HUES6 (cell line): ENCODE measurements at regions not wholly inside any gene's neighbourhood (a gene's known extent, or its start where the extent isn't known, plus 50 kb on each side); places are given as distances from the start of the nearest gene placed in this dataset.

Source experiments
- H3K27ac ChIP-seq: 2 replicates; pipeline ENCODE4 v1.7.0; 2013; ENCODE audit warnings: low read depth, mild to moderate bottlenecking, low read length, inconsistent platforms
- H3K27me3 ChIP-seq: 2 replicates; pipeline ENCODE4 v1.6.1; 2013; ENCODE audit warnings: low read length; ENCODE audit not compliant: control insufficient read depth, insufficient read depth
- H3K36me3 ChIP-seq: 2 replicates; pipeline ENCODE4 v1.6.1; 2013; ENCODE audit warnings: low read length; ENCODE audit not compliant: control insufficient read depth, insufficient read depth
- H3K4me1 ChIP-seq: 2 replicates; pipeline ENCODE4 v1.6.1; 2013; ENCODE audit warnings: low read length; ENCODE audit not compliant: control insufficient read depth, insufficient read depth
- H3K4me3 ChIP-seq: 2 replicates; pipeline ENCODE4 v1.5.1; 2013; ENCODE audit warnings: low read depth, low read length
- H3K9ac ChIP-seq: one replicate; pipeline ENCODE4 v1.6.1; 2013; ENCODE audit warnings: mild to moderate bottlenecking, low read length
- H3K9me3 ChIP-seq: 2 replicates; pipeline ENCODE4 v1.6.1; 2013; ENCODE audit warnings: low read depth, low read length; ENCODE audit not compliant: control insufficient read depth, insufficient read depth

DNA sequence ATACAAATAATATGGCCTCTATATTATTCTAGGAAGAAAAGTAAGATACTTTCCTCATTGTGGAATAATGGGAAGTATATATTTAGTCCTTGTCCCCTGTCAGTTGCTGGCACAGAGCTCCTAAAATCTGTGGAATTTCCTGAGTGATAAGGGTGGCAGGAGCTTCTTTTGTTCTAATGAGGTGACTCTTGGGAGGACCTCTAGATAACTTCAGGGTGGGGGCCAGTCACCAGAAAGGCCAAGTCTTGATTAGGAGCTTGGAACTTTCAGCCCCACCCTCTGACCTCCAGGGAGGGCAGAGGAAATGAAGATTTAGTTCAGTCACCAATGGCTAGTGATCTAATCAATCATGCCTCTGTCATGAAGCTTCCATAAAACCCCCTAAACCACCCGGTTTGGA, 179.9 kb upstream of the PRICKLE1 start:
- H3K36me3 ChIP-seq = no peaks in the 10 kb centered on the region
- H3K4me1 ChIP-seq = no peaks in the 10 kb centered on the region
- no peak overlapping the region for H3K4me3 ChIP-seq
- H3K9ac ChIP-seq = no peak overlapping the region
- H3K27me3 ChIP-seq = no peaks in the 10 kb centered on the region
- no peak overlapping the region for H3K27ac ChIP-seq
- peaks cover 20% of the 10 kb centered on the region for H3K9me3 ChIP-seq

DNA sequence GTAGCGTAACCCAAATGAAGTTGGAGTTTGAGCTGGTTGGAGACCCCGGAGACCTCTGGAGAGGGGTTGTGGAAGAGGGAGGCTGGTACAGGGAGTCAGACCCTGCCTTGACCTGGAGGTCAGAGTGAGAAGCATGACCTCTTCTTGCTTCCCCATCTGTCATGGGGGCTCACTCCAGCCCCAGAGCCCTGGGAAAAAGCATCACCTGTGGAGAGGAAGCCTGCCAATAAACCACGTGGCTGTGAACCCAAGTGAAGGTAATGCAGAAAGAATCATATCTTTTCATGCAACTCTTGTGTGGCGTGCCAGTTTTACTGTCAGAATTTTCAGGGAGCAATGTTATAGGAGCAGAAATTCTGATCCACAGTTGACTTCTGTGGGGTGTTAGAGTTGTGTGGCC, 178.5 kb upstream of the PRICKLE1 start:
- no peaks in the 10 kb centered on the region for H3K36me3 ChIP-seq
- H3K9ac ChIP-seq = no peak overlapping the region
- H3K4me3 ChIP-seq = no peak overlapping the region
- H3K9me3 ChIP-seq = peaks cover 16% of the 10 kb centered on the region
- H3K4me1 ChIP-seq = no peaks in the 10 kb centered on the region
- H3K27me3 ChIP-seq = no peaks in the 10 kb centered on the region
- no peak overlapping the region for H3K27ac ChIP-seq

DNA sequence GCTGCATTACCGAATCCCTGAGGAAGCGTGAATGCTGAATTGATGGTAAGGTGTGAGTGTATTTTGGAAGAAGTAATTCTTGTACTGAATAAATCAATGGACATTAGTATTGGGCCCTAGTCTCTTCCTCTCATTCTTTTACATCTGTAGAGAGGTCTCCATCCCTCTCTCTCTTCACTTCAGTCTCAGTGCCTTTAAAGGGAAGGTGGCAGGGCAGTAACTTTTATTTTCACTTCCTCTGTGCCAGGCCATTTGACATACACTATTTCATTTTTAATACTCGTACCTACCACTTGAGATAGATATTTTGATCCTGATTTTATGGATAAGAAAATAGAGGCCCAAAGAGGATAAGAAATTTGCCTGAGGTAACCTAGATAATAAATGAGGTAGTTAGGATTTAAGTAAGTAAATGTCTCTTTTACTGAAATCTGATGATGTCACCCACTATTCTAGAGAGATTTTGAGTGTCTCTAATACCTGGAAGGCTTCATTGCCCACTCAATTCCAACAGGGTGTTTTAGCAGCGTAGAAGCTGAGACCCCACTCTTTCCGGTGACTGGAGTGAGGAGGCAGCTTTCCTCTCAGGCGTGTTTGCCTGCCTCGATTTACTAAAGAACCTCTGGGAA, 177.9 kb upstream of the PRICKLE1 start:
- Histone ChIP-seq H3K27ac (no peak overlapping the region), H3K36me3 (no peaks in the 10 kb centered on the region), H3K4me1 (no peaks in the 10 kb centered on the region), H3K9me3 (peaks cover 14% of the 10 kb centered on the region), H3K27me3 (no peaks in the 10 kb centered on the region), H3K4me3 (no peak overlapping the region), H3K9ac (no peak overlapping the region)

DNA sequence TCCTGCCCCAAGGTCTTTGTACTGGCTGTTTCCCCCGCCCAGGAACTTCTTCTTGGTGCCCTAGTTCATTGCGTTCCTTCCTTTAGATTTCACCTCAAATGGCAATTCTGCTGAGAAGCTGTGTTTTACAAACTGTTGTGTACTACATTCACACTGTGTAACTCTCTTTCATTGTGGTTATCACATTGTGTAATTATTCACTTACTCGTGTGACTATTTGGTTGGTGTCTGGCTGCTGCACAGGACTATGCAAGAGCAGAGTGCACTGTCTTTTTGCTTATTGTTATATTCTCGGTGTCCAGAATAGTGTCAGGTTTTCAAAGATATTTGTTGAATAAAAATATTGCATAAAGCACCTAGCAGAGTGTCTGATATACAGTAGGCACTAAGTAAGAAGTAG, 177.2 kb upstream of the PRICKLE1 start:
- H3K27ac ChIP-seq = no peak overlapping the region
- H3K4me1 ChIP-seq = no peaks in the 10 kb centered on the region
- no peak overlapping the region for H3K9ac ChIP-seq
- no peaks in the 10 kb centered on the region for H3K27me3 ChIP-seq
- H3K36me3 ChIP-seq = no peaks in the 10 kb centered on the region
- peaks cover 7% of the 10 kb centered on the region for H3K9me3 ChIP-seq
- no peak overlapping the region for H3K4me3 ChIP-seq

DNA sequence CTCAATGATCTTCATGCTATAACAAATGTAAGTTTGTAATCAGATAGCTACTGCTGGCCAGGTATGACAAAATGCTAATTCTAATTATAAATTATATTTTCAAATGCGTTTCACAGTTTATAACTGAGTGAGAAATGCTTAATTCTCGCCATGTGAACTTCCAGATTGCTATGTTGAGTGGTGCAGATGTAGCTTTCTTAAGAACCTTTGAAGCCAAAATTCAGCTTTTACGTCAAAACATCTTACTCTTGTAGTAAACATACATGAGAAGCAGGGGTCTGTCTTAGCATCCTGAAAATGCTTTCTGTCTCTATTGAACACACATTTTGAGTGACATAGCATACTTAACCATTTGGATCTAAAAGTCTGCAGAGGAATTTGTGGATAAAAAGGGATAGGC, 176.5 kb upstream of the PRICKLE1 start:
- H3K36me3 ChIP-seq = no peaks in the 10 kb centered on the region
- no peak overlapping the region for H3K27ac ChIP-seq
- no peaks in the 10 kb centered on the region for H3K27me3 ChIP-seq
- H3K9ac ChIP-seq = no peak overlapping the region
- H3K4me1 ChIP-seq = no peaks in the 10 kb centered on the region
- H3K4me3 ChIP-seq = no peak overlapping the region
- 0 out of 2 replicates have a peak, but pooled peaks cover under 1% of the 10 kb centered on the region for H3K9me3 ChIP-seq

DNA sequence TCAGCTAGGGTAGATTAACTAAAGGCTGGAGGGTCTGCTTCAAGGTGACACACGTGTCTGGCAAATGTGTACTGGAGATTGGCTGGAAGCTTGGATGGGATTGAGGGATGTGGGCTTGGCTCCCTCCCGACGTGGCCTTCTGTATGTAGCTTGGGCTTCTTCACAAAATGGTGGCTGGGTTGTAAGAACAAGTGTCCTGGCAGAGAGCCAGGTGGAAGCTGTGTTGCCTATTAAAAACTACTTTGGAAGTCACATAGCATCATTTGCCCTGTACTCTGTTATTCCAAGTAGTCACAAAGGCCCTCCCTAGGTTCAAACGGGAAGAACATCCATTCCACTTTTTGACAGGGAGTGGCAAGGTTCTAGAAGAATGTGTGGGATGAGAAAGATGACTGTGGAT, 174.1 kb upstream of the PRICKLE1 start:
- no peak overlapping the region for H3K9ac ChIP-seq
- H3K27ac ChIP-seq = no peak overlapping the region
- no peaks in the 10 kb centered on the region for H3K36me3 ChIP-seq
- no peaks in the 10 kb centered on the region for H3K9me3 ChIP-seq
- H3K4me1 ChIP-seq = peaks cover 12% of the 10 kb centered on the region; the same call in 1 of the 2 replicates
- H3K4me3 ChIP-seq = no peak overlapping the region
- no peaks in the 10 kb centered on the region for H3K27me3 ChIP-seq

DNA sequence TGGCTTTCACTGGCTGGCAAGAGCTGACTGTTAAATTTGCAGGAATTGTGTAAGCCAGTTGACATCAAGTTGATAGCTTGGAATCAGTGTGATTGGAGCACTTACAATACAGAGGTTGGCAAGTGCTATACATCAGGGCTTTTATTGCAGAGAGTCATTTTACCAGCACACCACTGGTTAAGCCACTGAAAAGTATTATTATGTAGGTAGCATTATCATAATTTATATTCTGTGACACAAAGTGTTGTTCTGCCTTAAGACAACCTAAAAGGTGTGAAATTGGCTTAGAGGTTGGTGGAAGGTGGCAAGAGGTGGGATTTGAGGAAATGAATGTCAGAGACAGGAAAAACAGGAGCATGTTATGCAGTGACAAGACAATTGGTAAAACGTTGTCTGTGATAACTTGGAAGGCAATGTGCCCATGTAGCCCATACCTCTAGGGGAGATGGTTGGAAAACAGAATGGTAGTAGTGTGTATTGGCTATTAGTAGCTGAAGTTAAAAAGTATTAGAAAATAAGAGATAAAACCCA, 172.9 kb upstream of the PRICKLE1 start:
- Histone ChIP-seq H3K4me1 (peaks cover 24% of the 10 kb centered on the region), H3K27ac (no peak overlapping the region), H3K36me3 (no peaks in the 10 kb centered on the region), H3K27me3 (no peaks in the 10 kb centered on the region), H3K4me3 (no peak overlapping the region), H3K9ac (no peak overlapping the region), H3K9me3 (no peaks in the 10 kb centered on the region)

DNA sequence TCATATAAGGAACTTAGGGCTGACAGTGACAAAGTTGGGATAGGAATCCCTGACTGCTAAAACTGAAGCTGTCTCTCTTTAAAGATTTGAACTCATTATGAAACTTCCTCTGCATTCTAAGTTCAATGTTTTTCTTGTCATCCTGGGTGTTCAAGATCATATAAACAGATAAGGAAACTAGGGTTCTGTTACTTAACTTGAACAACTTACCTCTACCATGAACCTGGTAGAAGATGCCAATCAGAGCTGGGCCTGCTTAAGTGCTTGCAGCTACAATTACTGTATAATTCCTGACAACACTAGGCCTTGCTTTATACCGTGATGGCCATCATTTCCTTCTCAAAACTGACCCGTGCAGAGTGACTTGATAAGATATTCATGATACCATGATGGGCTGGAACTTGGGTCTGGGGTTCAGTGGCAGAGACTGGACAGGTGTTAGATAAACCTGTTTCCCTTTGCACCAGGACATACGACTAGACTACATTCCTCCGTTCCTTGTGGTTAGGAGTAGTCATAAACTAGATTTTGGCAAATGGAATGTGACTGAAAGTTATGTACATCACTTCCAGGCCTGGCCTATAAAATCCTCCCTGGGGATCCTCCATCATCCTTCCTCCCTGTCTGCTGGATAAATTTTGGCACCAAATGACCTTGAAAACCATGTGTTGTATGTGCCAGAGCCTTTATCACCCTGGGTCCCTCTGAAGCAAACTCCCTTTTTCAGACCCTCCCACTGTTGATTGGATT, 172.2 kb upstream of the PRICKLE1 start:
- Histone ChIP-seq H3K27me3 (no peaks in the 10 kb centered on the region), H3K9me3 (no peaks in the 10 kb centered on the region), H3K27ac (no peak overlapping the region), H3K36me3 (no peaks in the 10 kb centered on the region), H3K4me3 (no peak overlapping the region), H3K4me1 (peaks cover 29% of the 10 kb centered on the region), H3K9ac (no peak overlapping the region)

DNA sequence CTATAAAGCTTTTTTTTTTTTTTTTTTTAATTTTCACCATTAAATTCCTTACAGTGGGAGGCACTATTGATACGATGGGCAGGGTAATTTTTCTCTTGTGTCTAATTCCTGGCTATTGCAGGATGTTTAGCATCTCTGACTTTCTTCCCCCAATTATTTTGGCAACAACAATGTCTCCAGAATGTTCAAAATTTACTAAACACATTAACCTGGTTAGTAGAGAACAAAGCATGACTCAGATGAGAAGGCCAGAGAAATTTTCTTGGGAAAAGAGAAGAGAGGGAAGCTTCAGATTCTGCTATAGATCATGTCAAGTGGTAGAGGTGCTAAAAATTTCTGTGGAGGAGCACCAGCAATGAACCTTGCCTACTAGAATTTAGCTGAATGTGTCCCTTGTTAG, 171.5 kb upstream of the PRICKLE1 start:
- Histone ChIP-seq H3K9me3 (no peaks in the 10 kb centered on the region), H3K36me3 (no peaks in the 10 kb centered on the region), H3K4me1 (peaks cover 36% of the 10 kb centered on the region), H3K27me3 (no peaks in the 10 kb centered on the region), H3K4me3 (no peak overlapping the region), H3K9ac (no peak overlapping the region), H3K27ac (no peak overlapping the region)

DNA sequence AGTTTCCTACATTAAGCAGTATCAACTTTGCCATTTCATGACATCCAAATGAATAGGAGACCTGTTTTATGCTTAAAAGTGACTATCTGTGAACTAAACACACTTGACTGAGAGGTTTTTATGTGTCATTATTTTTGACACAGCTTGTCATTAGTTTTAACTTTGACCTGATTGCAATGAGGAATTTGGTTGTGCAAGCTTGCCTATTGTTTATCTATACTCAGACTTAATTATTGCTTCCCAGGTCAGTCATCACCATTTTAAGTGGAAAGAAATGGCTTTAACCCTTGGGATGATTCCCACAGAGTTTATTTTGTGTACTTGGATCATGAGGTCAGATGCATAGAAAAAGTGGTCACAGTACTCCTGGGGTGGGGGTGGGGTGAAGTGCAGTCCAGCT, 171.0 kb upstream of the PRICKLE1 start:
- Histone ChIP-seq H3K4me1 (peaks cover 40% of the 10 kb centered on the region), H3K9ac (no peak overlapping the region), H3K9me3 (no peaks in the 10 kb centered on the region; the same call in 1 of the 2 replicates), H3K36me3 (no peaks in the 10 kb centered on the region), H3K4me3 (no peak overlapping the region), H3K27me3 (no peaks in the 10 kb centered on the region), H3K27ac (no peak overlapping the region)

DNA sequence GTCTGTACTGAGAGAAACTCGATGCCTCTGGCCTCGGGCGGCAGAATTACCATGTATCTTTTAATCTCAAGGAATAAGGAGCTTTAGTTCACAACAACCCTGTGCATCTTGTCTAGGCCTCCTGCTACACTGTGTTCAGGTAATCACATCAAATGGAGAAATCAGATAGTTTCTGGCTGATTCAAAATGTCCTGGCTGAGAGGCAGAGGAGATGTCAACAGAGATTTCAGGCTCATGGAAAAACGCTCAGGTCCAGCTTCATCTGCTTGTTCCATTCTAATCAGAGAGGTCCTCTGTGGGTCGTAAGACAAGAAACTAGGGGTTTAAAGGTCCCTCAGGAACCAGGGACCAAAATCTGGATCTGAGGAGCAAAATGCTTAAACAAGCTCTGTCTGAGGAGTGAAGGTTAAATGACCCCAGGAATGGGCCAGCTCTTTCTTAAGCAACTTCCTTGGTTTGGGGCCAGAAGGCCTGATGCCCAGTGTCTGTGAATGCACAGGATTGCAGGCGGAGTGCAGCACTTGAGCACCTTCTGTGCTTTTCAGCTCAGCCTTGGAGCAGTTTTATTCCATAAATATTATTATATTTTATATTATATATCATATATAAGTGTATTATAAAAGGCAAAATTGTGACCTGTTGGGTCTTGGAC, 170.2 kb upstream of the PRICKLE1 start:
- Histone ChIP-seq H3K36me3 (no peaks in the 10 kb centered on the region), H3K4me3 (no peak overlapping the region), H3K9ac (no peak overlapping the region), H3K27ac (no peak overlapping the region), H3K27me3 (no peaks in the 10 kb centered on the region), H3K4me1 (peaks cover 40% of the 10 kb centered on the region), H3K9me3 (no peaks in the 10 kb centered on the region; the same call in 1 of the 2 replicates)
